GM12878 (cell line): ENCODE measurements at regions not wholly inside any gene's neighbourhood (a gene's known extent, or its start where the extent isn't known, plus 50 kb on each side); places are given as distances from the start of the nearest gene placed in this dataset.

Experiments used
- BHLHE40 ChIP-seq, 2 experiments: fragments of 450-650 bp in 1 of 2; IDR thresholded peaks; 2 replicates each; pipeline ENCODE4 v1.6.1; 2011 to 2017; ENCODE audit warnings: low read depth in 2 of 2, borderline replicate concordance in 1 of 2, improper control_type of control experiment in 1 of 2, low read length in 1 of 2, mild to moderate bottlenecking in 1 of 2
- CEBPB ChIP-seq, 2 experiments: fragments of 150-350 bp in 1 of 2; IDR thresholded peaks; 2 replicates each; pipeline ENCODE4 v1.6.1; 2012 to 2014; ENCODE audit warnings: low read depth in 2 of 2, low read length in 2 of 2, borderline replicate concordance in 1 of 2, inconsistent platforms in 1 of 2
- EZH2 ChIP-seq: IDR thresholded peaks from 2 replicates; pipeline ENCODE4 v1.6.1; 2012; ENCODE audit warnings: low read depth, mild to moderate bottlenecking, control low read depth, inconsistent platforms, low read length, borderline replicate concordance; ENCODE audit not compliant: control insufficient read depth
- MAX ChIP-seq: IDR thresholded peaks from 2 replicates; pipeline ENCODE4 v1.6.1; 2012; ENCODE audit warnings: low read depth, low read length, improper control_type of control experiment
- MYC ChIP-seq: IDR thresholded peaks from 2 replicates; pipeline ENCODE4 v1.6.1; 2011; ENCODE audit warnings: mild to moderate bottlenecking, low read length, moderate library complexity, inconsistent platforms; ENCODE audit not compliant: insufficient read depth, insufficient replicate concordance, insufficient read length, severe bottlenecking
- POLR2A ChIP-seq: IDR thresholded peaks from 2 replicates; pipeline ENCODE4 v1.6.1; 2011; ENCODE audit warnings: low read depth, mild to moderate bottlenecking, low read length
- RB1 ChIP-seq: fragments of 450-650 bp; formaldehyde crosslinking; IDR thresholded peaks from 2 replicates; pipeline ENCODE4 v1.6.1; 2017; ENCODE audit warnings: mild to moderate bottlenecking, borderline replicate concordance
- SMARCA5 ChIP-seq: fragments of 450-650 bp; IDR thresholded peaks from 2 replicates; pipeline ENCODE4 v1.6.1; 2017; ENCODE audit warnings: mild to moderate bottlenecking
- SRF ChIP-seq, 2 experiments: IDR thresholded peaks; 2 replicates each; pipeline ENCODE4 v1.6.1; 2011; ENCODE audit warnings: low read depth in 2 of 2, low read length in 2 of 2, mild to moderate bottlenecking in 1 of 2, moderate library complexity in 1 of 2
- TF ChIP-seq, protein P1 (sequence below), 3 experiments: IDR thresholded peaks in 2 of 3; conservative IDR thresholded peaks in 1 of 3; 2 replicates each; pipeline ENCODE4 v1.5.1; 2011; ENCODE audit warnings: low read depth in 3 of 3, low read length in 3 of 3, mild to moderate bottlenecking in 3 of 3, control low read depth in 2 of 3, moderate library complexity in 2 of 3, inconsistent platforms in 1 of 3, mixed read lengths in 1 of 3; ENCODE audit not compliant: control insufficient read depth in 2 of 3, insufficient read depth in 1 of 3; ENCODE audit errors: extremely low read depth in 1 of 3

DNA sequence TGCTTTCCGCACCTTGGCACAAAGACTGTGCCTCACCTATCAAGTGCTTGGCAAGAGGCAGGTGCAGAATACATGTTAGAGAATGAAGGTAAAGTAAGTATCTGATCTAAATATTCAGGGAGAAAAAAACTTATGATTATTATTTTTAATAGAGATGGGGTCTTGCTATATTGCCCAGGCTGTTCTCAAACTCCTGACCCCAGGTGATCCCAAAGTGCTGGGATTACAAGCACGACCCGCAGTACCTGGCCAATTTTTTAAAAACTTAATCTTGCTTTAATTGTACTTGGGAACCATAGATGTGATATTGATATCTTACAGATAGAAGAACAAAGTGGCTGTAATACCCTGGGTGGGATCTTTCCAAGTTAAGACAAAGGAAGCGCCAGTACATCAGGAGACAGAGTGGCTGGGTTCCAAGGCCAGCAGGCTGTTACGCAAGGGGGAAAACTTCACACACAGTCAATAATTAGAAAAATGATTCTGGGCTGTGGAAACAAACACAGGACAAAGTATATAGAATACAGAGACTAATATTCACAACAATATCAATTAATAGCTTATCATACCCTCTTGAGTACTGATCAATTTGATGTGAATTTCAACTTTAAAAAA is 58.6 kb upstream of the ATP1A1 start:
- no peak for TF ChIP-seq MYC
- no peak for TF ChIP-seq EZH2
- TF ChIP-seq, protein P1, sequence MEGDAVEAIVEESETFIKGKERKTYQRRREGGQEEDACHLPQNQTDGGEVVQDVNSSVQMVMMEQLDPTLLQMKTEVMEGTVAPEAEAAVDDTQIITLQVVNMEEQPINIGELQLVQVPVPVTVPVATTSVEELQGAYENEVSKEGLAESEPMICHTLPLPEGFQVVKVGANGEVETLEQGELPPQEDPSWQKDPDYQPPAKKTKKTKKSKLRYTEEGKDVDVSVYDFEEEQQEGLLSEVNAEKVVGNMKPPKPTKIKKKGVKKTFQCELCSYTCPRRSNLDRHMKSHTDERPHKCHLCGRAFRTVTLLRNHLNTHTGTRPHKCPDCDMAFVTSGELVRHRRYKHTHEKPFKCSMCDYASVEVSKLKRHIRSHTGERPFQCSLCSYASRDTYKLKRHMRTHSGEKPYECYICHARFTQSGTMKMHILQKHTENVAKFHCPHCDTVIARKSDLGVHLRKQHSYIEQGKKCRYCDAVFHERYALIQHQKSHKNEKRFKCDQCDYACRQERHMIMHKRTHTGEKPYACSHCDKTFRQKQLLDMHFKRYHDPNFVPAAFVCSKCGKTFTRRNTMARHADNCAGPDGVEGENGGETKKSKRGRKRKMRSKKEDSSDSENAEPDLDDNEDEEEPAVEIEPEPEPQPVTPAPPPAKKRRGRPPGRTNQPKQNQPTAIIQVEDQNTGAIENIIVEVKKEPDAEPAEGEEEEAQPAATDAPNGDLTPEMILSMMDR (IDR thresholded peaks at IDR 0.05 in 2 of 3, conservative IDR thresholded peaks at IDR 0.05 in 1 of 3; ENCODE audit: control insufficient read depth in 2 of 3, extremely low read depth in 1 of 3, insufficient read depth in 1 of 3, low read depth in 3 of 3, low read length in 3 of 3), result no peak
- TF ChIP-seq CEBPB (IDR thresholded peaks at IDR 0.05; ENCODE audit: borderline replicate concordance in 1 of 2, low read depth in 2 of 2, low read length in 2 of 2), result no peak
- TF ChIP-seq SRF (IDR thresholded peaks at IDR 0.05; ENCODE audit: low read depth in 2 of 2, low read length in 2 of 2), result no peak
- no peak for TF ChIP-seq BHLHE40 (IDR thresholded peaks at IDR 0.05; ENCODE audit: borderline replicate concordance in 1 of 2, low read depth in 2 of 2, low read length in 1 of 2)
- no peak for TF ChIP-seq SMARCA5
- TF ChIP-seq POLR2A, result no peak
- TF ChIP-seq RB1, result no peak
- TF ChIP-seq MAX, result no peak
